H1 (cell line): ENCODE measurements at regions not wholly inside any gene's neighbourhood (a gene's known extent, or its start where the extent isn't known, plus 50 kb on each side); places are given as distances from the start of the nearest gene placed in this dataset.

Source experiments
- CTCF ChIA-PET: fragments of 300-600 bp; sonication (Branson Sonifier 250); formaldehyde crosslinking; loops from one replicate; lab custom pipeline; 2021; ENCODE audit not compliant: partially characterized antibody; lab: Charles Lee
- POLR2A ChIA-PET: fragments of 300-600 bp; sonication (Branson Sonifier 250); formaldehyde crosslinking; loops from one replicate; lab custom pipeline; 2021; ENCODE audit warnings: inconsistent platforms; ENCODE audit not compliant: partially characterized antibody; lab: Charles Lee
- DNase-seq, 2 experiments: peaks; one replicate each; pipeline versions ENCODE4 v3.0.0 to v3.0.0-alpha.2; 2010 to 2022; ENCODE audit warnings: low spot score in 2 of 2, low read depth in 1 of 2, mixed read lengths in 1 of 2
- FAIRE-seq: peaks from 2 replicates; lab custom pipeline; 2011; peaks lifted over from hg19 to GRCh38; lab: Jason Lieb, UNC
- H2AFZ ChIP-seq: 2 replicates; pipeline ENCODE4 v1.8.1; 2012; ENCODE audit warnings: low read length, inconsistent platforms
- H2AK5ac ChIP-seq: 2 replicates; pipeline ENCODE4 v1.6.1; 2013; ENCODE audit warnings: low read depth, low read length
- H2BK120ac ChIP-seq: replicated peaks from 2 replicates; pipeline ENCODE3; 2013; ENCODE audit warnings: low read depth, low read length, inconsistent platforms
- H2BK12ac ChIP-seq: 2 replicates; pipeline ENCODE4 v1.6.1; 2013; ENCODE audit warnings: low read depth, low read length
- H2BK15ac ChIP-seq: 2 replicates; pipeline ENCODE4 v1.6.1; 2013; ENCODE audit warnings: low read length
- H2BK20ac ChIP-seq: 2 replicates; pipeline ENCODE4 v1.6.1; 2013; ENCODE audit warnings: low read length
- H2BK5ac ChIP-seq: 2 replicates; pipeline ENCODE4 v1.6.1; 2013; ENCODE audit warnings: low read depth, low read length
- H3K14ac ChIP-seq: 2 replicates; pipeline ENCODE4 v1.6.1; 2013; ENCODE audit warnings: inconsistent platforms; ENCODE audit not compliant: insufficient read length
- H3K18ac ChIP-seq: 2 replicates; pipeline ENCODE4 v1.6.1; 2013; ENCODE audit warnings: low read length; ENCODE audit errors: extremely low read depth
- H3K23ac ChIP-seq: 2 replicates; pipeline ENCODE4 v1.6.1; 2013; ENCODE audit warnings: inconsistent platforms; ENCODE audit not compliant: insufficient read length
- H3K23me2 ChIP-seq: 2 replicates; pipeline ENCODE4 v1.6.1; 2013; ENCODE audit warnings: low read depth, low read length
- H3K27ac ChIP-seq: 2 replicates; pipeline ENCODE4 v1.6.1; 2011; ENCODE audit warnings: low read depth, low read length, inconsistent platforms
- H3K27me3 ChIP-seq, 4 experiments: replicated peaks in 1 of 4; 1 replicate in 1 of 4; 2 replicates in 3 of 4; pipeline versions ENCODE4 v1.6.1 to v1.8.1; 2011 to 2013; ENCODE audit warnings: low read length in 3 of 4, mild to moderate bottlenecking in 3 of 4, inconsistent platforms in 2 of 4, mixed read lengths in 2 of 4, moderate library complexity in 1 of 4; ENCODE audit not compliant: control insufficient read depth in 3 of 4, insufficient read depth in 3 of 4; ENCODE audit errors: extremely low read depth in 1 of 4
- H3K36me3 ChIP-seq, 4 experiments: 2 replicates each; pipeline versions ENCODE4 v1.6.1 to v1.8.1; 2011 to 2013; ENCODE audit warnings: mild to moderate bottlenecking in 4 of 4, low read length in 3 of 4, moderate library complexity in 2 of 4, control low read depth in 1 of 4, inconsistent platforms in 1 of 4; ENCODE audit not compliant: insufficient read depth in 4 of 4, control insufficient read depth in 2 of 4
- H3K4ac ChIP-seq: replicated peaks from 2 replicates; pipeline ENCODE3; 2013; ENCODE audit warnings: low read length, low read depth, mixed read lengths, inconsistent platforms; ENCODE audit not compliant: insufficient read length
- H3K4me1 ChIP-seq, 4 experiments: replicated peaks in 1 of 4; 1 replicate in 1 of 4; 2 replicates in 3 of 4; pipeline versions ENCODE4 v1.6.1 to v1.8.1; 2011 to 2013; ENCODE audit warnings: low read length in 3 of 4, inconsistent platforms in 2 of 4, mixed read lengths in 1 of 4; ENCODE audit not compliant: insufficient read depth in 4 of 4, control insufficient read depth in 3 of 4
- H3K4me2 ChIP-seq, 2 experiments: 2 replicates each; pipeline versions ENCODE4 v1.6.1 to v1.8.1; 2011 to 2013; ENCODE audit warnings: low read depth in 2 of 2, low read length in 2 of 2, control low read depth in 1 of 2, inconsistent platforms in 1 of 2, mild to moderate bottlenecking in 1 of 2; ENCODE audit not compliant: insufficient read depth in 1 of 2
- H3K4me3 ChIP-seq, 4 experiments: fragments of 200-600, 300-600 bp in 1 of 4; sonication (generic), shearing (Covaris generic), sonication (Bioruptor Twin) in 1 of 4; 2 replicates each; pipeline versions ENCODE4 v1.5.1 to v1.8.1; 2011 to 2016; ENCODE audit warnings: low read length in 4 of 4, low read depth in 3 of 4, control low read depth in 2 of 4, inconsistent platforms in 2 of 4, mild to moderate bottlenecking in 2 of 4, mixed read lengths in 1 of 4, moderate library complexity in 1 of 4; ENCODE audit not compliant: insufficient read depth in 2 of 4; ENCODE audit errors: extremely low read depth in 1 of 4
- H3K56ac ChIP-seq: replicated peaks from 2 replicates; pipeline ENCODE3; 2013; ENCODE audit warnings: low read depth, mild to moderate bottlenecking, mixed read lengths, low read length, inconsistent platforms; ENCODE audit not compliant: insufficient read length
- H3K79me1 ChIP-seq: 2 replicates; pipeline ENCODE4 v1.6.1; 2013; ENCODE audit warnings: low read depth, low read length, control low read depth
- H3K79me2 ChIP-seq, 2 experiments: 2 replicates each; pipeline versions ENCODE4 v1.6.1 to v1.8.1; 2012 to 2013; ENCODE audit warnings: low read length in 2 of 2, mild to moderate bottlenecking in 2 of 2, inconsistent platforms in 1 of 2; ENCODE audit not compliant: insufficient read depth in 2 of 2, control insufficient read depth in 1 of 2
- H3K9ac ChIP-seq, 4 experiments: replicated peaks in 1 of 4; 1 replicate in 1 of 4; 2 replicates in 3 of 4; pipeline versions ENCODE4 v1.6.1 to v1.8.1; 2011 to 2013; ENCODE audit warnings: low read depth in 3 of 4, low read length in 3 of 4, control low read depth in 2 of 4, mild to moderate bottlenecking in 2 of 4, moderate library complexity in 2 of 4, inconsistent platforms in 1 of 4; ENCODE audit errors: extremely low read depth in 1 of 4
- H3K9me3 ChIP-seq, 2 experiments: 2 replicates each; pipeline versions ENCODE4 v1.6.1 to v1.8.1; 2012 to 2013; ENCODE audit warnings: mild to moderate bottlenecking in 2 of 2, moderate library complexity in 2 of 2, control low read depth in 1 of 2, inconsistent platforms in 1 of 2, low read depth in 1 of 2, low read length in 1 of 2, mixed read lengths in 1 of 2; ENCODE audit not compliant: insufficient read depth in 2 of 2
- H4K20me1 ChIP-seq, 2 experiments: replicated peaks in 1 of 2; 2 replicates each; pipeline versions ENCODE3 to v1.8.1; 2011 to 2013; ENCODE audit warnings: inconsistent platforms in 2 of 2, low read length in 2 of 2, mild to moderate bottlenecking in 1 of 2; ENCODE audit not compliant: insufficient read depth in 2 of 2, control insufficient read depth in 1 of 2
- H4K5ac ChIP-seq: 2 replicates; pipeline ENCODE4 v1.6.1; 2013; ENCODE audit warnings: low read length, low read depth, mixed read lengths, inconsistent platforms; ENCODE audit not compliant: insufficient read length
- H4K8ac ChIP-seq: 2 replicates; pipeline ENCODE4 v1.8.0; 2013; ENCODE audit warnings: mild to moderate bottlenecking, moderate library complexity, low read length, inconsistent platforms; ENCODE audit not compliant: insufficient read depth; ENCODE audit errors: extremely low read depth
- H4K91ac ChIP-seq: replicated peaks from 2 replicates; pipeline ENCODE3; 2013; ENCODE audit warnings: low read length, mixed read lengths, inconsistent platforms; ENCODE audit not compliant: insufficient read length
- CBX5 ChIP-seq: fragments of 300-800, 300-1000 bp; sonication (generic); IDR thresholded peaks from 2 replicates; pipeline ENCODE4 v1.7.1; 2016; ENCODE audit warnings: antibody characterized with exemption, low read length, low read depth
- CHD2 ChIP-seq: IDR thresholded peaks from 2 replicates; pipeline ENCODE4 v1.6.1; 2012; ENCODE audit warnings: low read length, improper control_type of control experiment
- CTCF ChIP-seq, 3 experiments: IDR thresholded peaks; 1 replicate in 2 of 3; 2 replicates in 1 of 3; pipeline versions ENCODE4 v1.5.1 to v1.6.1; 2011; ENCODE audit warnings: low read length in 3 of 3, mild to moderate bottlenecking in 3 of 3, inconsistent platforms in 2 of 3, low read depth in 1 of 3, moderate library complexity in 1 of 3; ENCODE audit not compliant: insufficient read depth in 1 of 3; ENCODE audit errors: control extremely low read depth in 1 of 3
- E2F6 ChIP-seq: IDR thresholded peaks from 2 replicates; pipeline ENCODE4 v1.6.1; 2012; ENCODE audit warnings: inconsistent platforms
- HDAC6 ChIP-seq: IDR thresholded peaks from one replicate; pipeline ENCODE4 v1.7.1; 2012; ENCODE audit warnings: low read depth, mild to moderate bottlenecking, inconsistent platforms, low read length, moderate library complexity
- MAX ChIP-seq: IDR thresholded peaks from 2 replicates; pipeline ENCODE4 v1.6.1; 2012; ENCODE audit warnings: inconsistent platforms
- POLR2AphosphoS5 ChIP-seq: IDR thresholded peaks from 2 replicates; pipeline ENCODE4 v1.6.1; 2011; ENCODE audit warnings: low read depth, low read length
- SP1 ChIP-seq: IDR thresholded peaks from 2 replicates; pipeline ENCODE4 v1.6.1; 2011; ENCODE audit warnings: low read depth, low read length
- USF2 ChIP-seq: IDR thresholded peaks from 2 replicates; pipeline ENCODE4 v1.6.1; 2011; ENCODE audit warnings: low read length, improper control_type of control experiment
- WGBS, 2 experiments: shearing (Covaris generic) in 1 of 2; methylation state at CpG; one replicate each; pipeline versions ENCODE4 v1.1.6 to v1.1.7; 2013 to 2015; ENCODE audit warnings: low lambda C conversion rate in 2 of 2, mixed read lengths in 2 of 2, inconsistent platforms in 1 of 2, low coverage in 1 of 2, missing lambda C conversion rate in 1 of 2; ENCODE audit not compliant: insufficient replicate concordance in 2 of 2, insufficient coverage in 1 of 2, insufficient read length in 1 of 2; ENCODE audit errors: extremely low coverage in 1 of 2, missing lambda C conversion rate in 1 of 2; 5-methylcytosine and 5-hydroxymethylcytosine counted together

- FAIRE-seq: no peak
- ChIA-PET POLR2A (no interaction called here), CTCF (no interaction called here)
- no peaks in the 10 kb centered on the region for H3K9me3 ChIP-seq
- H2BK12ac ChIP-seq: no peak overlapping the region
- no peak overlapping the region for H3K18ac ChIP-seq
- H4K8ac ChIP-seq: no peak overlapping the region
- H4K20me1 ChIP-seq: no peaks in the 10 kb centered on the region
- H2BK20ac ChIP-seq: no peak overlapping the region
- no peaks in the 10 kb centered on the region for H3K79me1 ChIP-seq
- H2AK5ac ChIP-seq: no peak overlapping the region
- H3K4ac ChIP-seq: no peak overlapping the region
- H3K79me2 ChIP-seq: no peaks in the 10 kb centered on the region
- DNase-seq: no peak
- H2BK5ac ChIP-seq: no peak overlapping the region
- TF ChIP-seq MAX (no peak), HDAC6 (no peak), POLR2AphosphoS5 (no peak), E2F6 (no peak), CBX5 (no peak), CHD2 (no peak), USF2 (no peak), SP1 (no peak), CTCF (IDR thresholded peaks at IDR 0.05; ENCODE audit: control extremely low read depth in 1 of 3, insufficient read depth in 1 of 3, low read depth in 1 of 3, low read length in 3 of 3) (no peak)
- TF ChIP-seq, all 59 proteins: peak for 0
- H3K56ac ChIP-seq: no peak overlapping the region
- H3K9ac ChIP-seq: no peak overlapping the region
- H4K91ac ChIP-seq: no peak overlapping the region
- 94% methylated on average over 2 of the region's 2 CpGs; no CpG with 5 or more reads in 1 of the 2 experiments for WGBS, 2 experiments
- no peaks in the 10 kb centered on the region for H3K4me1 ChIP-seq
- H3K4me3 ChIP-seq: no peak overlapping the region
- H3K4me2 ChIP-seq: no peak overlapping the region
- no peaks in the 10 kb centered on the region for H3K36me3 ChIP-seq
- no peak overlapping the region for H4K5ac ChIP-seq
- H3K23ac ChIP-seq: no peak overlapping the region
- H2AFZ ChIP-seq: peak overlapping the region; percentile 31; the same call in 1 of the 2 replicates
- no peak overlapping the region for H2BK15ac ChIP-seq
- H2BK120ac ChIP-seq: no peak overlapping the region
- no peak overlapping the region for H3K27ac ChIP-seq
- no peaks in the 10 kb centered on the region for H3K27me3 ChIP-seq
- H3K14ac ChIP-seq: no peak overlapping the region
- H3K23me2 ChIP-seq: 0 out of 2 replicates have a peak, but pooled peaks cover 1% of the 10 kb centered on the region
Measured at GRCh38 chr4:115360431-115360830, 247.0 kb upstream of the NDST4 start.
